ENCODE measurements at regions not wholly inside any gene's neighbourhood (a gene's known extent, or its start where the extent isn't known, plus 50 kb on each side); places are given as distances from the start of the nearest gene placed in this dataset.

GRCh38 chr1:227392984-227393764 is 74.9 kb upstream of the CDC42BPA start:
- no peak for TF ChIP-seq CTCF (IDR thresholded peaks at IDR 0.05; ENCODE audit: insufficient read depth, low read depth, low read length)
- no peak overlapping the region for H3K4me3 ChIP-seq (ENCODE audit: low read depth, low read length)
- DNase-seq (ENCODE audit: low read depth) = no peak

GRCh38 chr1:227391879-227392278 is 73.6 kb upstream of the CDC42BPA start:
- no peak overlapping the region for H3K4me3 ChIP-seq (ENCODE audit: low read depth, low read length)
- DNase-seq (ENCODE audit: low read depth) = no peak
- no peak for TF ChIP-seq CTCF (IDR thresholded peaks at IDR 0.05; ENCODE audit: insufficient read depth, low read depth, low read length)

- no peak for TF ChIP-seq CTCF (IDR thresholded peaks at IDR 0.05; ENCODE audit: insufficient read depth, low read depth, low read length)
Measured at GRCh38 chr1:227391211-227391610, 72.9 kb upstream of the CDC42BPA start.

GRCh38 chr1:227390525-227390924 is 72.2 kb upstream of the CDC42BPA start:
- no peak overlapping the region for H3K4me3 ChIP-seq (ENCODE audit: low read depth, low read length)
- DNase-seq (ENCODE audit: low read depth) = no peak
- TF ChIP-seq CTCF (IDR thresholded peaks at IDR 0.05; ENCODE audit: insufficient read depth, low read depth, low read length) = no peak

More at GRCh38 chr1:227391211-227391610, 72.9 kb upstream of the CDC42BPA start:
- no peak overlapping the region for H3K4me3 ChIP-seq (ENCODE audit: low read depth, low read length)
- DNase-seq (ENCODE audit: low read depth) = no peak

- no peak overlapping the region for H3K4me3 ChIP-seq (ENCODE audit: low read depth, low read length)
- peak; percentile 34 for DNase-seq (ENCODE audit: low read depth)
- no peak for TF ChIP-seq CTCF (IDR thresholded peaks at IDR 0.05; ENCODE audit: insufficient read depth, low read depth, low read length)
Measured at GRCh38 chr1:227388214-227389168, 70.2 kb upstream of the CDC42BPA start.

DNA sequence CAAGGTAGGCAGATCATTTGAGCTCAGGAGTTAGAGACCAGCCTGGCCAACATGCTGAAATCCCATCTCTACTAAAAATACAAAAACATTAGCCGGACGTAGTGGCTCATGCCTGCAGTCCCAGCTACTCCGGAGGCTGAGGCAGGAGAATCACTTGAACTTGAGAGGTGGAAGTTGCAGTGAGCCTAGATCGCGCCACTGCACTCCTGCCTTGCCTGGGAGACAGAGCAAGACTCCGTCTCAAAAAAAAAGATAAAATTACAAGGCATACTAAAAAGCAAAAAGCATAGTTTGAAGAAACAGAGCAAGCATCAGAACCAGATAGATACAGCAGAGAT is 61.2 kb upstream of the CDC42BPA start:
- no peak overlapping the region for H3K4me3 ChIP-seq (ENCODE audit: low read depth, low read length)
- DNase-seq (ENCODE audit: low read depth) = no peak
- no peak for TF ChIP-seq CTCF (IDR thresholded peaks at IDR 0.05; ENCODE audit: insufficient read depth, low read depth, low read length)
